Neural progenitor cell (in vitro differentiated cells): ENCODE measurements at regions not wholly inside any gene's neighbourhood (a gene's known extent, or its start where the extent isn't known, plus 50 kb on each side); places are given as distances from the start of the nearest gene placed in this dataset. TPM values are rescaled to one million over a fixed set of nuclear protein-coding genes. Genes with fewer than 3 reads are reported as not detected.

Source experiments
- DNase-seq: peaks from one replicate; pipeline ENCODE4 v3.0.0-alpha.2; 2016; ENCODE audit warnings: low spot score
- H2AFZ ChIP-seq: fragments of 200-600 bp; sonication (generic); replicated peaks from 2 replicates; pipeline ENCODE4 v1.6.1; 2016; ENCODE audit warnings: antibody characterized with exemption
- H3F3A ChIP-seq: fragments of 200-600 bp; sonication (generic); 2 replicates; pipeline ENCODE4 v1.6.1; 2016; ENCODE audit warnings: antibody characterized with exemption, low read depth
- H3K27ac ChIP-seq: fragments of 200-600 bp; sonication (generic); 2 replicates; pipeline ENCODE4 v1.5.1; 2016; ENCODE audit warnings: mild to moderate bottlenecking
- H3K27me3 ChIP-seq: fragments of 200-600 bp; sonication (generic); 2 replicates; pipeline ENCODE4 v1.6.1; 2016; ENCODE audit warnings: mild to moderate bottlenecking, moderate library complexity
- H3K36me3 ChIP-seq: fragments of 200-600 bp; sonication (generic); 2 replicates; pipeline ENCODE4 v1.5.1; 2016
- H3K4me1 ChIP-seq: fragments of 200-600 bp; sonication (generic); 2 replicates; pipeline ENCODE4 v1.6.1; 2016; ENCODE audit warnings: mixed run types
- H3K4me2 ChIP-seq: fragments of 200-600 bp; sonication (generic); 2 replicates; pipeline ENCODE4 v1.6.1; 2016
- H3K4me3 ChIP-seq: fragments of 200-600 bp; sonication (generic); 2 replicates; pipeline ENCODE4 v1.5.1; 2016
- H3K79me2 ChIP-seq: fragments of 200-600 bp; sonication (generic); 2 replicates; pipeline ENCODE4 v1.6.1; 2016; ENCODE audit warnings: low read depth
- H3K9ac ChIP-seq: fragments of 200-600 bp; sonication (generic); 2 replicates; pipeline ENCODE4 v1.6.1; 2016
- H3K9me3 ChIP-seq: fragments of 200-600 bp; sonication (generic); 2 replicates; pipeline ENCODE4 v1.5.1; 2016; ENCODE audit warnings: low read depth
- H4K20me1 ChIP-seq: fragments of 200-600 bp; sonication (generic); 2 replicates; pipeline ENCODE4 v1.6.1; 2016; ENCODE audit warnings: low read depth
- H3K27ac Mint-ChIP-seq: 3 replicates; pipeline ENCODE4 v1.8.0; 2021; ENCODE audit warnings: mixed read lengths
- H3K27me3 Mint-ChIP-seq: 2 replicates; pipeline ENCODE4 v1.8.0; 2022; ENCODE audit warnings: low read depth, mild to moderate bottlenecking, inconsistent platforms, moderate library complexity, mixed read lengths; ENCODE audit not compliant: insufficient read depth
- H3K36me3 Mint-ChIP-seq: 3 replicates; pipeline ENCODE4 v1.8.0; 2021; ENCODE audit warnings: mixed read lengths
- H3K4me1 Mint-ChIP-seq: 3 replicates; pipeline ENCODE4 v1.8.0; 2021; ENCODE audit warnings: mixed read lengths
- H3K4me3 Mint-ChIP-seq: 3 replicates; pipeline ENCODE4 v1.8.0; 2021; ENCODE audit warnings: mild to moderate bottlenecking, moderate library complexity, mixed read lengths
- H3K9me3 Mint-ChIP-seq: 3 replicates; pipeline ENCODE4 v1.8.0; 2020; ENCODE audit warnings: mixed read lengths
- EZH2 ChIP-seq: fragments of 200-600 bp; sonication (generic); IDR thresholded peaks from 2 replicates; pipeline ENCODE4 v1.6.1; 2017; ENCODE audit warnings: antibody characterized with exemption, mild to moderate bottlenecking, moderate library complexity
- EZH2phosphoT487 ChIP-seq: fragments of 200-600 bp; sonication (generic); IDR thresholded peaks from 2 replicates; pipeline ENCODE4 v1.6.1; 2017; ENCODE audit warnings: antibody characterized with exemption
- small RNA-seq: library from RNA; depleted of rRNA; stranded (forward); fragments of <200 nt; gene quantifications from one replicate; pipeline ENCODE3, GENCODE V24; 2015
- TF ChIP-seq, protein P1 (sequence below): fragments of 200-600 bp; sonication (generic); IDR thresholded peaks from 2 replicates; pipeline ENCODE4 v1.5.1; 2017; ENCODE audit warnings: antibody characterized with exemption, mild to moderate bottlenecking

DNA sequence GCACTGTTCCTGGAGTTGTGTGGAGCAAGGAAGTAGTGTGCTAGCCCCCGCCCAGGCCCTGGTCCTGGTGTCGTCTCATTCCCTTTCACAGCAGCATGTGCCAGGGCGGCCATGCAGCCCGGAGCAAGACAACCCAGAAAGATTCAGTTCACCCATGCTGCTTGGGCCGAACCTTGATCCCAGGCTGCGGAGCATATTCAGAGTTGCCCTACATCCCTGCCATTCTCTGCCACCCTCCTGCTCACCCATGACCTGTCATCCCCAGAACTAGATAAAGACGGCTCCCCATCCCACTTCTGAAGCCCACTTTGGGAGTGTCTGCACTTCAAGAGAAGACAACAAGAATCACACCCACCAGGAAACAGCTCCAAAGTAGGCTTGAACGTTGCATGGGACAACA is 2452.5 kb downstream of the TP53TG3F start:
- Mint-ChIP-seq H3K4me3 (no peak overlapping the region), H3K36me3 (peaks cover 5% of the 10 kb centered on the region), H3K27me3 (peaks cover 10% of the 10 kb centered on the region), H3K9me3 (peaks cover 63% of the 10 kb centered on the region), H3K4me1 (no peaks in the 10 kb centered on the region), H3K27ac (no peak overlapping the region)
- H3K79me2 ChIP-seq, result no peaks in the 10 kb centered on the region
- no peaks in the 10 kb centered on the region for H3F3A ChIP-seq
- H3K27ac ChIP-seq, result no peak overlapping the region
- H4K20me1 ChIP-seq, result no peaks in the 10 kb centered on the region
- no peak overlapping the region for H3K4me3 ChIP-seq
- H3K4me1 ChIP-seq, result no peaks in the 10 kb centered on the region
- H3K27me3 ChIP-seq, result no peaks in the 10 kb centered on the region
- H3K36me3 ChIP-seq, result peaks cover 2% of the 10 kb centered on the region
- no peak for DNase-seq
- H3K9ac ChIP-seq, result no peak overlapping the region
- no peak overlapping the region for H2AFZ ChIP-seq
- H3K4me2 ChIP-seq, result no peak overlapping the region
- peaks cover 32% of the 10 kb centered on the region for H3K9me3 ChIP-seq
- TF ChIP-seq, protein P1, sequence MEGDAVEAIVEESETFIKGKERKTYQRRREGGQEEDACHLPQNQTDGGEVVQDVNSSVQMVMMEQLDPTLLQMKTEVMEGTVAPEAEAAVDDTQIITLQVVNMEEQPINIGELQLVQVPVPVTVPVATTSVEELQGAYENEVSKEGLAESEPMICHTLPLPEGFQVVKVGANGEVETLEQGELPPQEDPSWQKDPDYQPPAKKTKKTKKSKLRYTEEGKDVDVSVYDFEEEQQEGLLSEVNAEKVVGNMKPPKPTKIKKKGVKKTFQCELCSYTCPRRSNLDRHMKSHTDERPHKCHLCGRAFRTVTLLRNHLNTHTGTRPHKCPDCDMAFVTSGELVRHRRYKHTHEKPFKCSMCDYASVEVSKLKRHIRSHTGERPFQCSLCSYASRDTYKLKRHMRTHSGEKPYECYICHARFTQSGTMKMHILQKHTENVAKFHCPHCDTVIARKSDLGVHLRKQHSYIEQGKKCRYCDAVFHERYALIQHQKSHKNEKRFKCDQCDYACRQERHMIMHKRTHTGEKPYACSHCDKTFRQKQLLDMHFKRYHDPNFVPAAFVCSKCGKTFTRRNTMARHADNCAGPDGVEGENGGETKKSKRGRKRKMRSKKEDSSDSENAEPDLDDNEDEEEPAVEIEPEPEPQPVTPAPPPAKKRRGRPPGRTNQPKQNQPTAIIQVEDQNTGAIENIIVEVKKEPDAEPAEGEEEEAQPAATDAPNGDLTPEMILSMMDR, result no peak

DNA sequence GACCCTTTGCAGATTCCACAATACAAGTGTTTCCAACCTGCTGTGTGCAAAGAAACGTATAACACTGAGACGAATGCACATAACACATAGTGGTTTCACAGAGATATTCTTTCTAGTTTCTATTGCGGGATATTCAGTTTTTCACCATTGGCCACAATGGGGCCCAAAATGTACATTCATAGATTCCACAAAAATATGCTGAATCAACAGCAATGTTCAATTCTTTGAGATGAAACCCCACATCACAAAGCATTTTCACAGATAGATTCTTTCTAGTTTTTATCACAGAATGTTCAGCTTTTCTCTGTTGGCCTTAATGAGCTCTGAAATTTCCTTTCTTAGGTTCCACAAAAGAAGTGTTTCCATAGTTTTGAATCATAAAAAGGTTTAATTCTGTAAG is 2472.3 kb downstream of the TP53TG3F start:
- Histone ChIP-seq H3K4me3 (no peak overlapping the region), H3K36me3 (no peaks in the 10 kb centered on the region), H2AFZ (no peak overlapping the region), H3F3A (no peaks in the 10 kb centered on the region), H3K4me1 (no peaks in the 10 kb centered on the region), H3K79me2 (no peaks in the 10 kb centered on the region), H4K20me1 (no peaks in the 10 kb centered on the region), H3K9ac (no peak overlapping the region), H3K4me2 (no peak overlapping the region), H3K27me3 (no peaks in the 10 kb centered on the region), H3K9me3 (peaks cover 77% of the 10 kb centered on the region), H3K27ac (no peak overlapping the region)
- Mint-ChIP-seq H3K4me3 (no peak overlapping the region), H3K27me3 (no peaks in the 10 kb centered on the region), H3K9me3 (peaks cover 21% of the 10 kb centered on the region), H3K27ac (no peak overlapping the region), H3K4me1 (no peaks in the 10 kb centered on the region), H3K36me3 (no peaks in the 10 kb centered on the region)
- DNase-seq, result no peak
- TF ChIP-seq, protein P1, result no peak
- TF ChIP-seq EZH2phosphoT487 (no peak), EZH2 (no peak)

Small RNAs in the stretch of these regions (small RNA-seq; reads per million reads assigned to genes)
- not detected for gene AC106785.1
- not detected for gene RNA5SP406
- not detected for gene RNA5SP407
- gene RNA5SP408, result not detected
- gene RNA5SP409, result not detected
- gene RNA5SP410, result not detected
- not detected for gene RNA5SP411
- not detected for gene RNA5SP412
- gene RNA5SP413, result not detected
- not detected for gene RNA5SP414
- gene RNA5SP415, result not detected
- gene RNA5SP416, result not detected
- gene RNA5SP417, result not detected
- gene RNA5SP418, result not detected
- not detected for gene RNA5SP419
- gene RNA5SP420, result not detected
- not detected for gene RNA5SP421
- not detected for gene RNA5SP422
- not detected for gene RNA5SP423
